ENCODE measurements at regions not wholly inside any gene's neighbourhood (a gene's known extent, or its start where the extent isn't known, plus 50 kb on each side); places are given as distances from the start of the nearest gene placed in this dataset.

DNA sequence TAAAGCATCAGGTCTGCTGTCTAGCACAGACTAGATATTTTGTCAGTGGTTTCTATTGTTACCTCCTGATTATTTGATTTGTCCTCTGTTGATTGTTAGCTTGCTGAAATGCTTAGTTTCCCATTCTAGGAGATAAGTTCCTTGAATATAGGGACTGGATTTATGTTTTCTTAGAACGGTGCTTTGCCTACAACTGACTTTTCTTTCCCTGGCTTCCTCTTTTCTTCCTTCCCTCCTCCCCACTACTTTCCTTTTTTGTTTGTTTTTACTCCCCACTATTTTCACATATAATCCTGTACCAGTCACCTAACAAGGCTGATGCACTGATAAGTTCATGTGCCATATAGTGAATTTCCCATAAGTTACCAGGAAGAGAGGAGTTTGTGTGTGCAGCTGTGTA, 58.5 kb upstream of the METAP2 start:
- no peak for DNase-seq (ENCODE audit: low spot score)
- Mint-ChIP-seq H3K27ac (no peak overlapping the region), H3K4me3 (no peak overlapping the region), H3K27me3 (ENCODE audit: insufficient read depth, low read depth, poor library complexity) (peaks cover 5% of the 10 kb centered on the region), H3K4me1 (no peaks in the 10 kb centered on the region), H3K9me3 (no peaks in the 10 kb centered on the region), H3K36me3 (ENCODE audit: low read depth) (no peaks in the 10 kb centered on the region)
- Histone ChIP-seq H3K27me3 (ENCODE audit: insufficient read depth) (no peaks in the 10 kb centered on the region), H3K79me2 (replicated peaks; ENCODE audit: insufficient read depth) (no peaks in the 10 kb centered on the region), H3K9me2 (ENCODE audit: insufficient read depth) (no peaks in the 10 kb centered on the region; the same call in 1 of the 2 replicates), H3K4me1 (ENCODE audit: insufficient read depth) (no peaks in the 10 kb centered on the region), H4K20me1 (replicated peaks; ENCODE audit: insufficient read depth) (no peaks in the 10 kb centered on the region), H2AFZ (peak overlapping the region; percentile 16; the same call in 1 of the 2 replicates), H3F3A (replicated peaks; ENCODE audit: low read depth) (no peaks in the 10 kb centered on the region), H3K4me3 (no peak overlapping the region), H3K4me2 (no peak overlapping the region), H3K36me3 (ENCODE audit: insufficient read depth) (no peaks in the 10 kb centered on the region), H3K27ac (ENCODE audit: low read depth) (no peak overlapping the region)
- TF ChIP-seq EZH2 (IDR thresholded peaks at IDR 0.05; ENCODE audit: low read depth, unreplicated experiment), result no peak
- no peak for TF ChIP-seq EZH2phosphoT487 (IDR thresholded peaks at IDR 0.05; ENCODE audit: unreplicated experiment)
- no peak for TF ChIP-seq NANOG (IDR thresholded peaks at IDR 0.05; ENCODE audit: borderline replicate concordance)
- no peak for TF ChIP-seq ZNF114 (CRISPR knock-in tag; IDR thresholded peaks at IDR 0.05)
- TF ChIP-seq CREB1 (CRISPR knock-in tag; IDR thresholded peaks at IDR 0.05; ENCODE audit: low read depth), result no peak
- TF ChIP-seq JUNB (IDR thresholded peaks at IDR 0.05; ENCODE audit: unreplicated experiment), result no peak
- TF ChIP-seq, protein P1, sequence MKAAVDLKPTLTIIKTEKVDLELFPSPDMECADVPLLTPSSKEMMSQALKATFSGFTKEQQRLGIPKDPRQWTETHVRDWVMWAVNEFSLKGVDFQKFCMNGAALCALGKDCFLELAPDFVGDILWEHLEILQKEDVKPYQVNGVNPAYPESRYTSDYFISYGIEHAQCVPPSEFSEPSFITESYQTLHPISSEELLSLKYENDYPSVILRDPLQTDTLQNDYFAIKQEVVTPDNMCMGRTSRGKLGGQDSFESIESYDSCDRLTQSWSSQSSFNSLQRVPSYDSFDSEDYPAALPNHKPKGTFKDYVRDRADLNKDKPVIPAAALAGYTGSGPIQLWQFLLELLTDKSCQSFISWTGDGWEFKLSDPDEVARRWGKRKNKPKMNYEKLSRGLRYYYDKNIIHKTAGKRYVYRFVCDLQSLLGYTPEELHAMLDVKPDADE (IDR thresholded peaks at IDR 0.05), result no peak
- TF ChIP-seq, protein P2, sequence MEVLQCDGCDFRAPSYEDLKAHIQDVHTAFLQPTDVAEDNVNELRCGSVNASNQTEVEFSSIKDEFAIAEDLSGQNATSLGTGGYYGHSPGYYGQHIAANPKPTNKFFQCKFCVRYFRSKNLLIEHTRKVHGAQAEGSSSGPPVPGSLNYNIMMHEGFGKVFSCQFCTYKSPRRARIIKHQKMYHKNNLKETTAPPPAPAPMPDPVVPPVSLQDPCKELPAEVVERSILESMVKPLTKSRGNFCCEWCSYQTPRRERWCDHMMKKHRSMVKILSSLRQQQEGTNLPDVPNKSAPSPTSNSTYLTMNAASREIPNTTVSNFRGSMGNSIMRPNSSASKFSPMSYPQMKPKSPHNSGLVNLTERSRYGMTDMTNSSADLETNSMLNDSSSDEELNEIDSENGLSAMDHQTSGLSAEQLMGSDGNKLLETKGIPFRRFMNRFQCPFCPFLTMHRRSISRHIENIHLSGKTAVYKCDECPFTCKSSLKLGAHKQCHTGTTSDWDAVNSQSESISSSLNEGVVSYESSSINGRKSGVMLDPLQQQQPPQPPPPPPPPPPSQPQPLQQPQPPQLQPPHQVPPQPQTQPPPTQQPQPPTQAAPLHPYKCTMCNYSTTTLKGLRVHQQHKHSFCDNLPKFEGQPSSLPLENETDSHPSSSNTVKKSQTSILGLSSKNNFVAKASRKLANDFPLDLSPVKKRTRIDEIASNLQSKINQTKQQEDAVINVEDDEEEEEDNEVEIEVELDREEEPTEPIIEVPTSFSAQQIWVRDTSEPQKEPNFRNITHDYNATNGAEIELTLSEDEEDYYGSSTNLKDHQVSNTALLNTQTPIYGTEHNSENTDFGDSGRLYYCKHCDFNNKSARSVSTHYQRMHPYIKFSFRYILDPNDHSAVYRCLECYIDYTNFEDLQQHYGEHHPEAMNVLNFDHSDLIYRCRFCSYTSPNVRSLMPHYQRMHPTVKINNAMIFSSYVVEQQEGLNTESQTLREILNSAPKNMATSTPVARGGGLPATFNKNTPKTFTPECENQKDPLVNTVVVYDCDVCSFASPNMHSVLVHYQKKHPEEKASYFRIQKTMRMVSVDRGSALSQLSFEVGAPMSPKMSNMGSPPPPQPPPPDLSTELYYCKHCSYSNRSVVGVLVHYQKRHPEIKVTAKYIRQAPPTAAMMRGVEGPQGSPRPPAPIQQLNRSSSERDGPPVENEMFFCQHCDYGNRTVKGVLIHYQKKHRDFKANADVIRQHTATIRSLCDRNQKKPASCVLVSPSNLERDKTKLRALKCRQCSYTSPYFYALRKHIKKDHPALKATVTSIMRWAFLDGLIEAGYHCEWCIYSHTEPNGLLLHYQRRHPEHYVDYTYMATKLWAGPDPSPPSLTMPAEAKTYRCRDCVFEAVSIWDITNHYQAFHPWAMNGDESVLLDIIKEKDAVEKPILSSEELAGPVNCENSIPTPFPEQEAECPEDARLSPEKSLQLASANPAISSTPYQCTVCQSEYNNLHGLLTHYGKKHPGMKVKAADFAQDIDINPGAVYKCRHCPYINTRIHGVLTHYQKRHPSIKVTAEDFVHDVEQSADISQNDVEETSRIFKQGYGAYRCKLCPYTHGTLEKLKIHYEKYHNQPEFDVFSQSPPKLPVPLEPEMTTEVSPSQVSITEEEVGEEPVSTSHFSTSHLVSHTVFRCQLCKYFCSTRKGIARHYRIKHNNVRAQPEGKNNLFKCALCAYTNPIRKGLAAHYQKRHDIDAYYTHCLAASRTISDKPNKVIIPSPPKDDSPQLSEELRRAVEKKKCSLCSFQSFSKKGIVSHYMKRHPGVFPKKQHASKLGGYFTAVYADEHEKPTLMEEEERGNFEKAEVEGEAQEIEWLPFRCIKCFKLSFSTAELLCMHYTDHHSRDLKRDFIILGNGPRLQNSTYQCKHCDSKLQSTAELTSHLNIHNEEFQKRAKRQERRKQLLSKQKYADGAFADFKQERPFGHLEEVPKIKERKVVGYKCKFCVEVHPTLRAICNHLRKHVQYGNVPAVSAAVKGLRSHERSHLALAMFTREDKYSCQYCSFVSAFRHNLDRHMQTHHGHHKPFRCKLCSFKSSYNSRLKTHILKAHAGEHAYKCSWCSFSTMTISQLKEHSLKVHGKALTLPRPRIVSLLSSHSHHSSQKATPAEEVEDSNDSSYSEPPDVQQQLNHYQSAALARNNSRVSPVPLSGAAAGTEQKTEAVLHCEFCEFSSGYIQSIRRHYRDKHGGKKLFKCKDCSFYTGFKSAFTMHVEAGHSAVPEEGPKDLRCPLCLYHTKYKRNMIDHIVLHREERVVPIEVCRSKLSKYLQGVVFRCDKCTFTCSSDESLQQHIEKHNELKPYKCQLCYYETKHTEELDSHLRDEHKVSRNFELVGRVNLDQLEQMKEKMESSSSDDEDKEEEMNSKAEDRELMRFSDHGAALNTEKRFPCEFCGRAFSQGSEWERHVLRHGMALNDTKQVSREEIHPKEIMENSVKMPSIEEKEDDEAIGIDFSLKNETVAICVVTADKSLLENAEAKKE (CRISPR knock-in tag; IDR thresholded peaks at IDR 0.05), result no peak
- no peak for TF ChIP-seq POLR2AphosphoS5 (IDR thresholded peaks at IDR 0.05; ENCODE audit: low read depth)
- TF ChIP-seq, protein P3, sequence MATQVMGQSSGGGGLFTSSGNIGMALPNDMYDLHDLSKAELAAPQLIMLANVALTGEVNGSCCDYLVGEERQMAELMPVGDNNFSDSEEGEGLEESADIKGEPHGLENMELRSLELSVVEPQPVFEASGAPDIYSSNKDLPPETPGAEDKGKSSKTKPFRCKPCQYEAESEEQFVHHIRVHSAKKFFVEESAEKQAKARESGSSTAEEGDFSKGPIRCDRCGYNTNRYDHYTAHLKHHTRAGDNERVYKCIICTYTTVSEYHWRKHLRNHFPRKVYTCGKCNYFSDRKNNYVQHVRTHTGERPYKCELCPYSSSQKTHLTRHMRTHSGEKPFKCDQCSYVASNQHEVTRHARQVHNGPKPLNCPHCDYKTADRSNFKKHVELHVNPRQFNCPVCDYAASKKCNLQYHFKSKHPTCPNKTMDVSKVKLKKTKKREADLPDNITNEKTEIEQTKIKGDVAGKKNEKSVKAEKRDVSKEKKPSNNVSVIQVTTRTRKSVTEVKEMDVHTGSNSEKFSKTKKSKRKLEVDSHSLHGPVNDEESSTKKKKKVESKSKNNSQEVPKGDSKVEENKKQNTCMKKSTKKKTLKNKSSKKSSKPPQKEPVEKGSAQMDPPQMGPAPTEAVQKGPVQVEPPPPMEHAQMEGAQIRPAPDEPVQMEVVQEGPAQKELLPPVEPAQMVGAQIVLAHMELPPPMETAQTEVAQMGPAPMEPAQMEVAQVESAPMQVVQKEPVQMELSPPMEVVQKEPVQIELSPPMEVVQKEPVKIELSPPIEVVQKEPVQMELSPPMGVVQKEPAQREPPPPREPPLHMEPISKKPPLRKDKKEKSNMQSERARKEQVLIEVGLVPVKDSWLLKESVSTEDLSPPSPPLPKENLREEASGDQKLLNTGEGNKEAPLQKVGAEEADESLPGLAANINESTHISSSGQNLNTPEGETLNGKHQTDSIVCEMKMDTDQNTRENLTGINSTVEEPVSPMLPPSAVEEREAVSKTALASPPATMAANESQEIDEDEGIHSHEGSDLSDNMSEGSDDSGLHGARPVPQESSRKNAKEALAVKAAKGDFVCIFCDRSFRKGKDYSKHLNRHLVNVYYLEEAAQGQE (IDR thresholded peaks at IDR 0.05; ENCODE audit: unreplicated experiment), result no peak
- TF ChIP-seq STAT1 (IDR thresholded peaks at IDR 0.05; ENCODE audit: unreplicated experiment), result no peak
- no peak for TF ChIP-seq ZNF331 (CRISPR knock-in tag; IDR thresholded peaks at IDR 0.05; ENCODE audit: low read depth)
- TF ChIP-seq, protein P4, sequence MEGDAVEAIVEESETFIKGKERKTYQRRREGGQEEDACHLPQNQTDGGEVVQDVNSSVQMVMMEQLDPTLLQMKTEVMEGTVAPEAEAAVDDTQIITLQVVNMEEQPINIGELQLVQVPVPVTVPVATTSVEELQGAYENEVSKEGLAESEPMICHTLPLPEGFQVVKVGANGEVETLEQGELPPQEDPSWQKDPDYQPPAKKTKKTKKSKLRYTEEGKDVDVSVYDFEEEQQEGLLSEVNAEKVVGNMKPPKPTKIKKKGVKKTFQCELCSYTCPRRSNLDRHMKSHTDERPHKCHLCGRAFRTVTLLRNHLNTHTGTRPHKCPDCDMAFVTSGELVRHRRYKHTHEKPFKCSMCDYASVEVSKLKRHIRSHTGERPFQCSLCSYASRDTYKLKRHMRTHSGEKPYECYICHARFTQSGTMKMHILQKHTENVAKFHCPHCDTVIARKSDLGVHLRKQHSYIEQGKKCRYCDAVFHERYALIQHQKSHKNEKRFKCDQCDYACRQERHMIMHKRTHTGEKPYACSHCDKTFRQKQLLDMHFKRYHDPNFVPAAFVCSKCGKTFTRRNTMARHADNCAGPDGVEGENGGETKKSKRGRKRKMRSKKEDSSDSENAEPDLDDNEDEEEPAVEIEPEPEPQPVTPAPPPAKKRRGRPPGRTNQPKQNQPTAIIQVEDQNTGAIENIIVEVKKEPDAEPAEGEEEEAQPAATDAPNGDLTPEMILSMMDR (conservative IDR thresholded peaks at IDR 0.05; ENCODE audit: low read depth in 2 of 2), result no peak
- no peak for ATAC-seq

Measured in GM23338 (cell line).